Astrocyte of the hippocampus (primary cell): ENCODE measurements at regions not wholly inside any gene's neighbourhood (a gene's known extent, or its start where the extent isn't known, plus 50 kb on each side); places are given as distances from the start of the nearest gene placed in this dataset.
A peak's percentile ranks its signal among the peaks of the same experiment; 100 is the strongest.

Experiments used
- DNase-seq: peaks from one replicate; pipeline ENCODE4 v3.0.0; 2011; ENCODE audit warnings: low read depth, low spot score

DNA sequence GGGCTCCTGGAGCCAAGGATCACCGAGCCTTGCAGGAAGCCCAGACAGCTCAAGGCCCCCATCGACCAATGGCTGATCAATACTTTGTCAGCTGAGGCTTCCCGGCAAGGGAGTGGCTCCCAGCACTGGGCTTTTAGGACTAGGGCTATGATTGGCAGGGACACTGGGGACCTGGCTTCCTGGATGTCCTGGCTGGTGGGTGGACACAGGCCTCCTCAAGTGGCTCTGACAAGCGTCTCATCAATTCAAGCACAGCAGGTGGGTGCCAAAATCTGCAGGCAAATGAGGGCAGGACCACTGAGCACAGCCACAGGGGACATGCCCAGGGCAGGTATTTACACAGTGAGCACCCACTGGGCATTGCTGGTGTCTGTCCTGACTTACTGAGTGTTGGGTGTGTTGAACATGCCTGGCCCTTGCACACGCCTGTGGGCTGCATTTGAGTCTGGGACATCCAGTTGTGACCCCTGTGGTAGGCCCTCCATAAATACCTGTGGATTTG lies 420.1 kb upstream of the SULF2 start:
- no peak for DNase-seq

GRCh38 chr20:48204499-48204898 lies 419.2 kb upstream of the SULF2 start:
- no peak for DNase-seq

- DNase-seq: no peak
These were observed 418.0 kb upstream of the SULF2 start for GRCh38 chr20:48203252-48203651.

DNA sequence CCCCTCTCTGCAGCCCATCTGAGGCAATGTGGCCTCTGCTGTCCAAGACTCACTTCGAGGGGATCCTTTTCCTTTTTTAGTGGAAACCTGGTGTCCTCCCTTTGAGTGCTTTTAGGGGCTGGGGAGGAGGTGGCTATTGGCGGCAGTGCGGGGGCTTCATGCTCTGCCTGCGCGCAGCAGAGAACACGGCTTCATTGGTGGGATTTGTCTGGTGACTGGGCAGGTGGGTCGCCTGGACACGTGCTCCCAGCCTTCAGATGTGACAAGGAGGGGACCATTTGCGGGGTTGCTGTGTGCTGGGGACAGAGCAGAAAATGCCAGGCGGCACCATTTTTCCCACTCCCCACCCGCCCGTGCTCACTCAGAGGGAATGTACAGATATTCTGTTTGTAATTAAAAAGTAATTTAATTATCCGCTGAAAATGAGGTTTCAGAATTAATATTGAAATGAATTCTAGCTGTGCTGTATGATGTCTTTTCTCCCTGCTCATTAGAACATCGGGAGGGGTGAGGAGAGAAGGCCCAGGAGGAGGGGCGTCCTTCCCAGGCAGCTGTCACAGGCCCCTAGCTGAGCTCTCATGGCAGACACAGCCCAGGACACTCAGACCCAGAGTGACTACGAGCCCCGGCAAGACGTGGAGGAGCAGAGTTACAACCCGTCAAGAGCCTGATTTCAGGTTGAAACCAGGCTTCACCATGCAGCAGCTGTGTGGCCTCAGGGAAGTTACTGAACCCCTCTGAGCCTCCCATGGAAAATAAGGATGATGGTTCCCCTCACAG lies 417.2 kb upstream of the SULF2 start:
- no peak for DNase-seq

DNA sequence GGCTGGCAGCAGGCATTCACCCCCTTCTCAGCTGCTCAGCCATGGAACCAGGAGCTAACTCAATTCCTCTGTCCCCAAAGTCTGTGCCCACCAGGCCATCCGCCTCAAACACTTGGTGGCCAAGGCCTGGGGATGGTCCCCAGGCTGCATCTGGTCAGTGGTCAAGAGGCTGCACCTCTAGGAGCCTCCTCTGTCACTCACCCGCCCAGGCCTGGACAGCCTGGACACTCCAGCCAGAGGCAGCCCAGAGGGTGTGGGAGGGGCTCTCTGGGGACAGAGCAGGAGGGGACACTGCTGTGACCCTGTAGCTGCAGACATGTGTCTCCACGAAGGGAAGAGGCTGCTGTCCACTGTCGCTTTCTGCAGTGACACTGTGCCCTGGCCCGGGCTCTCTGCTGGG lies 416.6 kb upstream of the SULF2 start:
- DNase-seq: no peak

GRCh38 chr20:48201188-48201587 lies 415.9 kb upstream of the SULF2 start:
- DNase-seq: no peak

GRCh38 chr20:48198929-48199451 lies 413.7 kb upstream of the SULF2 start:
- DNase-seq: peak; percentile 87

- DNase-seq: no peak
These were observed 411.8 kb upstream of the SULF2 start for GRCh38 chr20:48197066-48197465.

DNA sequence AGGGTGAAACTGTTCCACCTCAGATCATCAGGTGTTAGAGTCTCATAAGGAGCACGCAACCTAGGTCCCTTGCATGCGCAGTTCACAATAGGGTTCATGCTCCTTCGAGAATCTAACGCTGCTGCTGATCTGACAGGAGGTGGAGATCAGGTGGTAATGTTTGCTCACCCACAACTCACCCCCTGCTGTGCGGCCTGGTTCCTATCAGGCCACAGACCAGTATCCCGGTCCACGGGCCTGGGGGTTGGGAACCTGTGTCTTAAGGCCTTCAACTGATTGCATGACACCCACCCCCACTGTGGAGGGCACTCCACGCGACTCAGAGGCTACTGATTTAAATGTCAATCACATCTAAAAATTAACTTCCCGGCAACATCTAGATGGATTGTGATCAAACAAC lies 411.2 kb upstream of the SULF2 start:
- DNase-seq: no peak

GRCh38 chr20:48196001-48196400 lies 410.7 kb upstream of the SULF2 start:
- DNase-seq: peak; percentile 20

GRCh38 chr20:48195121-48195870 lies 410.0 kb upstream of the SULF2 start:
- DNase-seq: no peak

GRCh38 chr20:48194583-48194982 lies 409.3 kb upstream of the SULF2 start:
- peak; percentile 39 for DNase-seq

- DNase-seq: no peak
These were observed 408.5 kb upstream of the SULF2 start for GRCh38 chr20:48193627-48194425.

DNA sequence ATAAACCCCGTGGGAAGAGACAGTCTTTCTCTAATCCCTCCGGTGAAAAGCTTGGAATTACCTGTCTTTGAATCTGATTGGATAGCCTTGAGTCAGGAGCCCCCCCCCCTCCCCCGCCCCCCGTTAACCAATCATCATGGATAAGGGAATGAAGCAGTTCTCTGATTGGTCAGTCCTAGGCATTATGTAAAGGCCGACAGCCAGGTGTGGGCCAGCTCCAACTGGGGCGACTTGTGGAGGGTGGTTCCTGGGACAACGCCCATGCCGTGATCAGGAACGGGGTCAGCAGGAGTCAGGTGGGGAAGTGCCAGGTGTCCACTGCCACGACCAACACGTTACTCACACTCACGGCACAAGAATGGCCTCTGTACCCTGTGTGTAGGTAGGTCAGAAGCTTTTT lies 406.8 kb upstream of the SULF2 start:
- no peak for DNase-seq

DNA sequence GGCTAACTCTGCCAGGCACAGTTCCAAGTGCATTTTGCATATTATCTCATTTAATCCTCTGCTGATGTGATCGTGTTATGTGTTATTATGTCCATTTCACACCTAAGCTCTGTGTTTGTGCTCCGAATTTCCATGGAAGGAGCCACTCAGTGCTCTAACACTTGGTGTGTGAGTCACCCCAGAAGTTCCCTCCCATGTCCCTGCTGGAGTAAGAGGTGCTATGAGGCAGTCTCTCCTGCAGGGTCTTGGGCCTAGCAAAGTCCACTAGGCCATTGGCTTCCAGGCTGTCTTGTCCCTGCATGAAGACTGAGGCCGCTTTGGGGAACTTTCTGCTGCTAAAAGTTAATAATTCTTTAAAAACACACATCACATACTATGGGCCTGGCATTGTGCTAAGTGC lies 405.9 kb upstream of the SULF2 start:
- DNase-seq: peak; percentile 48

- no peak for DNase-seq
These were observed 405.5 kb upstream of the SULF2 start for GRCh38 chr20:48190757-48191156.

GRCh38 chr20:48189181-48189580 lies 403.9 kb upstream of the SULF2 start:
- peak; percentile 43 for DNase-seq

- peak; percentile 94 for DNase-seq
These were observed 402.6 kb upstream of the SULF2 start for GRCh38 chr20:48187851-48188250.

DNA sequence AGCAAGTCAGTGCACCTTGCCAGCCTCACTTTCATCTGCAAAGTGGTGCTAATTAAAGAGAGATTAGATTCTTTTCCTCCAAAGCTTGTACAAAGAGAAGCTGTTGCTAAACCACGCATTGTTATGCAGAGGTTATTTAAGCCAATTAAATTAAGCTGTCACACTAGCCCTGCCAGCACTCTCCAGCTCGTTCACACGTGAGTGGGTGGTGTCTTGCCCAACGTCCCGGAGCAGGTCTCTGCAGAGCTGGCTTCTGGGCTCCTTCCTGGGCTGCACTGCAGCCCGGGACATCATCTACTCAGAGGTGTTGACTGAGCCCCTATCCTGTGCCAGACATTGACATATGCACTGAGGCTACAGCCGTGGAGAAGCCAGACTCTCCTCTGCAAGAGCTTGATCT lies 401.6 kb upstream of the SULF2 start:
- DNase-seq: peak; percentile 75

GRCh38 chr20:48186447-48186846 lies 401.2 kb upstream of the SULF2 start:
- peak; percentile 82 for DNase-seq

DNA sequence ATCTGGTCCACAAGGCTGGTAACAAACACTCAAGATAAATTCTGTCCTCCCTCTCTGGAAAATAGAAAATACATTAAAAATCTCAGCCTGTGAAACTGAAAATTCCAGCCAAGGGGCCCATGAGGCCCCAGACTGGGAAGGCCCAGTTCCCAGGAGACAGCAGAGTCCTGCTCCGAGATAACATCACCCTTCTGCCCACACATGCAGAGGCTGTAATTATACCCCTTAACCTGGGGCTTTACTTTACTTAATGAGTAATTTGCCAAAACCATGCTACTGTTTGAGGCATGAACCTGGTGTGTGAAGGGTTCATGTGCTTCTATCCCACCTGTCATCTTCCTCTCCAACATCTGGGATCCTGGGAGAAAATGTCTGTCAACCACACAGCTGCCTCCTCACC lies 398.9 kb upstream of the SULF2 start:
- DNase-seq: no peak
